ENCODE measurements at regions not wholly inside any gene's neighbourhood (a gene's known extent, or its start where the extent isn't known, plus 50 kb on each side); places are given as distances from the start of the nearest gene placed in this dataset.

DNA sequence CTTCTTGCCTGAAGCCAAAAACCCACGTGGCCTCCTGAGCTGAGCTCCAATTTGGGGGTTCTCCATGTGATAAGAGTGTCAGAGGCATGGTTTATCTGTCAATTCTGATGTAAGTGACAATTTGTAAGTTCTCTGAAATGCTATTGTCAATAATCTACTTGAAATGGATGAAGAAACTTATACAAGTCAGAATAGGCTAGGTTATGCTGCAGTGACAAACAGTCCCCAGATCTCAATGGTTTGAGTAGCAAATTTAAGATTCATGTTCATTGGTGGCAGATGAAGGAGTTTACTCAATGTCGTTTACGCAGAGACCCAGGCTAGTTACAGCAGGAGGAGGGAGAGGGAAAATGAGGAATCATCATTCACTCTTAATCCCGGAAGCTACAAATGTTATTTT, 352.4 kb downstream of the KIF16B start:
- Histone ChIP-seq H3K27ac (ENCODE audit: low read depth, low read length) (no peak overlapping the region), H3K4me1 (ENCODE audit: control insufficient read depth, insufficient read depth, low read length) (no peaks in the 10 kb centered on the region), H3K4me3 (ENCODE audit: low read depth, low read length) (no peak overlapping the region), H3K9me3 (ENCODE audit: control insufficient read depth, insufficient read depth, low read length) (no peaks in the 10 kb centered on the region), H3K36me3 (ENCODE audit: control insufficient read depth, insufficient read depth, low read length) (no peaks in the 10 kb centered on the region), H3K27me3 (ENCODE audit: control insufficient read depth, insufficient read depth, low read length) (no peaks in the 10 kb centered on the region)
- DNase-seq (ENCODE audit: low read depth in 4 of 6, low spot score in 6 of 6), result no peak
- WGBS (ENCODE audit: insufficient coverage), result no CpG with 5 or more reads among the region's 4 CpGs

DNA sequence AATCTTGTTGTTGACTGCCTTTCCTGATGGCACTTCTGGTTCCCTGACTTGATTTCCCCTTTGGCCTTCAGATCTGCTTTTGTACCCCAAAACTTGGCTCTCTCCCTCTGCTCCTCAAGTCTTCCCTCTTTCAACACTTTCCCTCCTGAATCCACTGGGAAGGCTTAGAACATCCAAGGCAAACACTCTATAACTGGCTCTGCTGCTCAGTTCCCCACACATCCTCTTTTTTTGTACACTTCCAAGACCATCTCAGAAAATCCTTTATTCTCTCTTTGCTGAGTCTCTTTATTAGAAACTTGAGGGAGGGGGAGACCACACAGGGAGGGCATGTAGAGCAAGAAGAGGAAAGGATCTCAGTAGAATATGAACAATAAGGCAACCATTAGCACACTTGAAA, 354.1 kb downstream of the KIF16B start:
- no peaks in the 10 kb centered on the region for H3K36me3 ChIP-seq (ENCODE audit: control insufficient read depth, insufficient read depth, low read length)
- H3K9me3 ChIP-seq (ENCODE audit: control insufficient read depth, insufficient read depth, low read length), result no peaks in the 10 kb centered on the region
- DNase-seq (ENCODE audit: low read depth in 4 of 6, low spot score in 6 of 6), result no peak
- no peaks in the 10 kb centered on the region for H3K27me3 ChIP-seq (ENCODE audit: control insufficient read depth, insufficient read depth, low read length)
- no peak overlapping the region for H3K4me3 ChIP-seq (ENCODE audit: low read depth, low read length)
- H3K4me1 ChIP-seq (ENCODE audit: control insufficient read depth, insufficient read depth, low read length), result no peaks in the 10 kb centered on the region
- no peak overlapping the region for H3K27ac ChIP-seq (ENCODE audit: low read depth, low read length)

DNA sequence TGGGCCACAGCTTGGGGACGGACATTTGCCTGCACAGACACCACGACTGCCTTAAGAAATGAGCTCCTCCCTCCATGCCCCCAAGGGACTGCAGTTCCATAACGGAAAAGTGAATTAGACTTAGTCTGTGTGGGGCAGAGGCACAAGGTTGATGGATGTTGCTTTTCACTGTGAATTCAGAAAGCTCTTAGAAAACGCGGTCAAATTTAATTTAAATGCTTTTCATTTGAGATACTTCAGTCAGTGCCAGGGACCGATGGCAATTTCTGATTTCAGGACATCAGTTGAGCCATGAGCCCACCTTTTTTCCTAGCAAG, 356.4 kb downstream of the KIF16B start:
- no peaks in the 10 kb centered on the region for H3K4me1 ChIP-seq (ENCODE audit: control insufficient read depth, insufficient read depth, low read length)
- DNase-seq (ENCODE audit: low read depth in 4 of 6, low spot score in 6 of 6), result peak in 1 of 6 donors; percentile 28
- WGBS (ENCODE audit: insufficient coverage), result 88% methylated on average over 3 of the region's 6 CpGs
- H3K36me3 ChIP-seq (ENCODE audit: control insufficient read depth, insufficient read depth, low read length), result no peaks in the 10 kb centered on the region
- no peak overlapping the region for H3K4me3 ChIP-seq (ENCODE audit: low read depth, low read length)
- no peaks in the 10 kb centered on the region for H3K9me3 ChIP-seq (ENCODE audit: control insufficient read depth, insufficient read depth, low read length)
- no peaks in the 10 kb centered on the region for H3K27me3 ChIP-seq (ENCODE audit: control insufficient read depth, insufficient read depth, low read length)
- H3K27ac ChIP-seq (ENCODE audit: low read depth, low read length), result no peak overlapping the region

DNA sequence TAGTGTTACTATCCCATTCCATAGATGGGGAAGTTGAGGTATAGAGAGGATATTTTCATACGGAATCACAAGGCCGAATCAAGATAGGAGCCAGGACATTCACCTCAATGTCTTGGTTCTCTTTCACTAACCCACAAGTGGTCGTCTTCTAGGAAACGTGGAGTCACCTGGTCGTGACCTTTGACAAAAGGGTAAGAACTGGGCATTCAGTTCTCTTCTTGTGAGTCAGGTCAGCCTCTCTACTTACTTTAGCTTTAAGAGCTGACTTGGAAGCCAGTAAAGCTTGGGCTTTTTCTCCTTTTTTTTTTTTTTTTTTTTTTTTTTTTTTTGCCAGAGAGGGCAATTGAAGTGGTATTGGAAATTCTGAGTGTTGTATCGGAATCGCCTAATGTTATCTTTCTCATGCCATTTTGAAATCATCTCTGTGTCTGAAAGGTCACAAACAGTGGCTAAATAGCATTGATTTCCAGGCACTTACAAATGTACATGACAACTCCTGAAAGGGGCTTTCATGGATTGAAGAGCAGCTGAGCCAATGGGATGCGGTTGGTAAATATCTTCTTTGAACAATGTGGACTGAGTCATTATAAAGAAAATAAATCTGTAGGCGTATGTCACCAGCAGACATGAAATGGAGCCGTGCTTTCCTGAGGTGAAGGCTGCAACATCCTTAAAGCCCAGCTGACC, 356.9 kb downstream of the KIF16B start:
- no peak for DNase-seq (ENCODE audit: low read depth in 4 of 6, low spot score in 6 of 6)
- Histone ChIP-seq H3K27me3 (ENCODE audit: control insufficient read depth, insufficient read depth, low read length) (no peaks in the 10 kb centered on the region), H3K9me3 (ENCODE audit: control insufficient read depth, insufficient read depth, low read length) (no peaks in the 10 kb centered on the region), H3K4me3 (ENCODE audit: low read depth, low read length) (no peak overlapping the region), H3K36me3 (ENCODE audit: control insufficient read depth, insufficient read depth, low read length) (no peaks in the 10 kb centered on the region), H3K27ac (ENCODE audit: low read depth, low read length) (no peak overlapping the region), H3K4me1 (ENCODE audit: control insufficient read depth, insufficient read depth, low read length) (no peaks in the 10 kb centered on the region)
- WGBS (ENCODE audit: insufficient coverage), result 79% methylated on average over 6 of the region's 10 CpGs

DNA sequence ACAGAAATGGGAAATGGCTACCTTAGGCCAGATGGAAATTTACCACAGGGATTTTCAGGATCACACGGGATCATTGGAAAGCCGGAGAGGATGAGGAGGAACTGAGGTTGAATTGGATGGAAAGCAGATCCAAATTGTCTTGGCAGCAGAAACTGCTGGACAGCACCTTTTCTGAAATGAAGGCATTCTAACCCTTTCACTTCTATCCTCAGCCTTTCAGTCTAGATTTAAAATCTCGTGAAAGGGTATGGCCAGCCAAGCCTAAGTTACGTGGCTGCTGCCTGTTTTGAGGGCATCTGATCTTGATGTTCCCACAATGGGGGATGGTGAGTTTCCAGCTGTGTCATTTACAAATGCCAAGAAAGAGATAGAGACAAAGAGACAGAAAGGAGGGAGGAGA, 358.2 kb downstream of the KIF16B start:
- DNase-seq (ENCODE audit: low read depth in 4 of 6, low spot score in 6 of 6), result no peak
- no peaks in the 10 kb centered on the region for H3K4me1 ChIP-seq (ENCODE audit: control insufficient read depth, insufficient read depth, low read length)
- 50% methylated on average over 1 of the region's 4 CpGs for WGBS (ENCODE audit: insufficient coverage)

DNA sequence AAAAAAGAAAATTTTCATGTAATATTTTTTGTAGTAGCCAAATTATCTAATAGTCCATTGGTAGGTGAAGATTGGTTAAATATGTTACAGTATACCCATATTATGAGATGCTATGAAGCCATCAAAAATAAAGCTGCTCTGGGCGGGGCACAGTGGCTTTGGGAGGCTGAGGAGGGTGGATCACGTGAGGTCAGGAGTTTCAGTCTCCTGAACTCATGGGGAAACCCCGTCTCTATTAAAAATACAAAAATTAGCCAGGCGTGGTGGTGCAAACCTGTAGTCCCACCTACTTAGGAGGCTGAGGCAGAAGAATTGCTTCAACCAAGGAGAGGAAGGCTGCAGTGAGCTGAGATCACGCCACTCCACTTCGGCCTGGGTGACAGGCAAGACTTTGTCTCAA, 360.5 kb downstream of the KIF16B start:
- Histone ChIP-seq H3K4me1 (ENCODE audit: control insufficient read depth, insufficient read depth, low read length) (no peaks in the 10 kb centered on the region), H3K27ac (ENCODE audit: low read depth, low read length) (no peak overlapping the region), H3K9me3 (ENCODE audit: control insufficient read depth, insufficient read depth, low read length) (no peaks in the 10 kb centered on the region), H3K4me3 (ENCODE audit: low read depth, low read length) (no peak overlapping the region), H3K36me3 (ENCODE audit: control insufficient read depth, insufficient read depth, low read length) (no peaks in the 10 kb centered on the region), H3K27me3 (ENCODE audit: control insufficient read depth, insufficient read depth, low read length) (no peaks in the 10 kb centered on the region)
- 83% methylated on average over 1 of the region's 6 CpGs for WGBS (ENCODE audit: insufficient coverage)
- no peak for DNase-seq (ENCODE audit: low read depth in 4 of 6, low spot score in 6 of 6)

More for the DNA sequence above, 358.2 kb downstream of the KIF16B start:
- no peaks in the 10 kb centered on the region for H3K9me3 ChIP-seq (ENCODE audit: control insufficient read depth, insufficient read depth, low read length)
- no peaks in the 10 kb centered on the region for H3K27me3 ChIP-seq (ENCODE audit: control insufficient read depth, insufficient read depth, low read length)
- no peak overlapping the region for H3K4me3 ChIP-seq (ENCODE audit: low read depth, low read length)
- H3K36me3 ChIP-seq (ENCODE audit: control insufficient read depth, insufficient read depth, low read length), result no peaks in the 10 kb centered on the region
- no peak overlapping the region for H3K27ac ChIP-seq (ENCODE audit: low read depth, low read length)

DNA sequence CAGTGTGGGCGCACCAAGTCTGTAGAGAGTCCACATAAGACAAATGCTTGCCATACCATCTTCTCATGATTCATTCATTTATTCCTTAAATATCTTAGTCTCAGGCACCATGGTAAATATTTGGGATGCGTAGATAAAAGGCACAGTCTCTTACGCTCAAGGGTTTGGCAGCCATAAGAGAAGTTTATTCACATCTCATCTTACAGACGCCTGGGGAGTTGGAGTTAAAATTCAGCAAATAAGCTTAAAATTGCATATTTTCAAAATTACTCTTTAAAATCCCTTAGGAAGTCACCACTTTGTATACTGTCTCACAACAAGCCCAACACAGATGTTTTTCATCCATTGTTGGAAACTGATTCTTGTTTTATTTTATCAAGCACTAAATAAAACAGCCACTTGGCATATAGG, 363.3 kb downstream of the KIF16B start:
- no peaks in the 10 kb centered on the region for H3K36me3 ChIP-seq (ENCODE audit: control insufficient read depth, insufficient read depth, low read length)
- no peaks in the 10 kb centered on the region for H3K4me1 ChIP-seq (ENCODE audit: control insufficient read depth, insufficient read depth, low read length)
- H3K27me3 ChIP-seq (ENCODE audit: control insufficient read depth, insufficient read depth, low read length), result no peaks in the 10 kb centered on the region
- DNase-seq (ENCODE audit: low read depth in 4 of 6, low spot score in 6 of 6), result no peak
- H3K9me3 ChIP-seq (ENCODE audit: control insufficient read depth, insufficient read depth, low read length), result no peaks in the 10 kb centered on the region
- H3K4me3 ChIP-seq (ENCODE audit: low read depth, low read length), result no peak overlapping the region
- no peak overlapping the region for H3K27ac ChIP-seq (ENCODE audit: low read depth, low read length)
- WGBS (ENCODE audit: insufficient coverage), result no CpG with 5 or more reads among the region's 4 CpGs

DNA sequence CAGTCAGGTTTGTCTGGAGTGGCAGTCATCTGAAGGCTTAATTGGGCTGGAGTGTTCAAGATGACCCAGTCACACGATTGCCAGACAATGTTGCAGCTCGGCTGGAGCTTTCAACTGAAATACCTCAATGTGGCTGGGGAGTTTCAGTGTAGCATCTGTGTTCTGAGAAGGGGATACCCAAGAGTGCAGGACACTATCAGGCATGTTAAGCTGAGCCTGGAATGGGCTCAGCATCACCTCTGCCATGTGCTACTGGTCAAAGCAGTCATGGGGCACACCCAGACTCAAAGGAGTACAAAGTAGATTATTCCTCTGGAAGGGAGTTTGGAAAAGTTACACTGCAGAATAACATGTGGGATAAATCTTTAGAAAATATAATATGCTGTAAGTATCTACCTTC, 363.9 kb downstream of the KIF16B start:
- 96% methylated on average over 2 of the region's 2 CpGs for WGBS (ENCODE audit: insufficient coverage)
- DNase-seq (ENCODE audit: low read depth in 4 of 6, low spot score in 6 of 6), result no peak
- no peaks in the 10 kb centered on the region for H3K9me3 ChIP-seq (ENCODE audit: control insufficient read depth, insufficient read depth, low read length)

DNA sequence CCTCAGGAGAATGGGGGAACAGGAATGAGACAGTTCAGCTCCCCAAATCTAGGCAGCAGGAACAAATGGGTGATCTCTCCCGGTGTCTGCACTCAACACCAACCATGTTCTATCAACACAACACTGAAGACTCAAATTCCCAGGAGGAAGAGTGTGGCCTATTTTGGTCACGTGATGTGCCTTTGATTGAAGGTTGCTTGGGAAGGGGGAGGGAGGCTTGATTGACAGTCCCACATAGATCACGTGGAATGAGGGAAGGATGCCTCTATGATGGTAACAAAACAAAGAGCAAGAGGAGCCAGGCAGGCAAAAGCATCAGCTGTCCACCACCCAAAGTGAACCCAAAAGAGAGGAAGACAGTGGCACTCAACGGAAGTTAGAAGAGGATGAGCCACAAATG, 364.8 kb downstream of the KIF16B start:
- no peaks in the 10 kb centered on the region for H3K4me1 ChIP-seq (ENCODE audit: control insufficient read depth, insufficient read depth, low read length)
- H3K9me3 ChIP-seq (ENCODE audit: control insufficient read depth, insufficient read depth, low read length), result no peaks in the 10 kb centered on the region
- no peak overlapping the region for H3K4me3 ChIP-seq (ENCODE audit: low read depth, low read length)
- WGBS (ENCODE audit: insufficient coverage), result 98% methylated on average over 3 of the region's 4 CpGs
- H3K36me3 ChIP-seq (ENCODE audit: control insufficient read depth, insufficient read depth, low read length), result no peaks in the 10 kb centered on the region
- DNase-seq (ENCODE audit: low read depth in 4 of 6, low spot score in 6 of 6), result no peak
- no peaks in the 10 kb centered on the region for H3K27me3 ChIP-seq (ENCODE audit: control insufficient read depth, insufficient read depth, low read length)
- H3K27ac ChIP-seq (ENCODE audit: low read depth, low read length), result no peak overlapping the region

More for the DNA sequence above, 363.9 kb downstream of the KIF16B start:
- H3K27ac ChIP-seq (ENCODE audit: low read depth, low read length), result no peak overlapping the region
- no peaks in the 10 kb centered on the region for H3K27me3 ChIP-seq (ENCODE audit: control insufficient read depth, insufficient read depth, low read length)
- no peak overlapping the region for H3K4me3 ChIP-seq (ENCODE audit: low read depth, low read length)
- H3K36me3 ChIP-seq (ENCODE audit: control insufficient read depth, insufficient read depth, low read length), result no peaks in the 10 kb centered on the region
- H3K4me1 ChIP-seq (ENCODE audit: control insufficient read depth, insufficient read depth, low read length), result no peaks in the 10 kb centered on the region

DNA sequence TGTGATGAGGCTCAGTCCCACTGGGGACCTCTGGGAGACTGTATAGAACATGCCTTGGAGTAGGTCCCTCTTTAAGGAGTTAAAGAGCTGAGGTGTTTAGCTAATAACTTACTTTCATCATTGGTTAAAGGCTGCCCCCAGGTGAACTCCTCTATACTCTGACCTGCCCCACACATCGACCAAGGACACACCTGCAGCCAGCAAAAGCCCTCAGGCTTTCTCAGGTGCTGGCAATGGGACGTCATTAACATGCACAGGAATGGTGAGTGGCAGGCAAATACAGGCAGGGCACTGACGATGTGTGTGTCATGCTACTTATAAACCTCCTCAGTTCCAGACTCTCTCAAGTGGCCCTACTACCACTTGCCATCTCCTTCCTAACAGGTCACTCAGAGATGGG, 366.4 kb downstream of the KIF16B start:
- Histone ChIP-seq H3K27ac (ENCODE audit: low read depth, low read length) (no peak overlapping the region), H3K4me1 (ENCODE audit: control insufficient read depth, insufficient read depth, low read length) (no peaks in the 10 kb centered on the region), H3K36me3 (ENCODE audit: control insufficient read depth, insufficient read depth, low read length) (no peaks in the 10 kb centered on the region), H3K27me3 (ENCODE audit: control insufficient read depth, insufficient read depth, low read length) (no peaks in the 10 kb centered on the region), H3K4me3 (ENCODE audit: low read depth, low read length) (no peak overlapping the region), H3K9me3 (ENCODE audit: control insufficient read depth, insufficient read depth, low read length) (no peaks in the 10 kb centered on the region)
- 94% methylated on average over 3 of the region's 3 CpGs for WGBS (ENCODE audit: insufficient coverage)
- no peak for DNase-seq (ENCODE audit: low read depth in 4 of 6, low spot score in 6 of 6)

Measured in spinal cord (tissue), 9 donors.